Activated naive CD8-positive, alpha-beta T cell treated with anti-CD3 and anti-CD28 coated beads, Interleukin-2, amount 10 ng/mL, durations not matched to agents 7 days and 5 days (primary cell): ENCODE measurements at regions not wholly inside any gene's neighbourhood (a gene's known extent, or its start where the extent isn't known, plus 50 kb on each side); places are given as distances from the start of the nearest gene placed in this dataset.
"Not testable (repeated sequence)": the region's sequence is repeated elsewhere in the genome, so short reads cannot be mapped to it uniquely, and the experiment has no call there.

Experiments
- ATAC-seq: fragments of 150-1000 bp; cut with Tn5 transposase; one replicate; pipeline ENCODE4 v1.10.0; 2021; ENCODE audit warnings: low read depth, moderate library complexity
- POLR2A ChIA-PET: fragments of 350-600 bp; sonication (Branson Sonifier 250); formaldehyde crosslinking; loops from one replicate; lab custom pipeline; 2021; ENCODE audit warnings: antibody characterized with exemption; lab: Charles Lee
- DNase-seq: peaks from one replicate; pipeline ENCODE4 v3.0.0; 2021
- H3K27ac Mint-ChIP-seq: one replicate; pipeline ENCODE4 v1.8.0; 2022; ENCODE audit warnings: mild to moderate bottlenecking, mixed read lengths
- H3K27me3 Mint-ChIP-seq: one replicate; pipeline ENCODE4 v1.8.0; 2022; ENCODE audit warnings: mild to moderate bottlenecking, moderate library complexity, mixed read lengths
- H3K36me3 Mint-ChIP-seq: one replicate; pipeline ENCODE4 v1.8.0; 2021; ENCODE audit warnings: mild to moderate bottlenecking, mixed read lengths
- H3K4me1 Mint-ChIP-seq: one replicate; pipeline ENCODE4 v1.8.0; 2021; ENCODE audit warnings: mixed read lengths
- H3K4me3 Mint-ChIP-seq: one replicate; pipeline ENCODE4 v1.8.0; 2022; ENCODE audit warnings: mild to moderate bottlenecking, moderate library complexity, mixed read lengths
- H3K9me3 Mint-ChIP-seq: one replicate; pipeline ENCODE4 v1.8.0; 2021; ENCODE audit warnings: mixed read lengths

DNA sequence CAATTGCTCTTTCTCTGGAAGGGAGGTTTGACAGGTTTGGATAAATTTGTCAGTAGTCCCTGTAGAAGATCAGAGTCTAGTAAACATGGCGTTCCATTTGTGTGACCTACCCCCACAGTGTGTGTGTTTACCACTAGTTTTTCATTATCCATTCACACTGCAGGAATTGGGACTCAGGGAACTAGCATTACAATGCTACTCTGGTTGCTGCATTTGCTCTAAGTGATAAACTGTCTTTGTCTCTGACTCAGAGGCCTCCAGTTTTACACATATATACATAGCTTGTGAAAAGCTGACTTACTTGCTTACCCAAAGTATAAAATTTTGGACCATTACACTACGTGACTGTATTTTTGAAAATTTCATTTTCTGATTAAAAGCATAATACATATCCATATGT lies 1604.0 kb downstream of the REEP3 start:
- H3K27ac Mint-ChIP-seq, result no peak overlapping the region

GRCh38 chr10:65126288-65126687 lies 1605.1 kb downstream of the REEP3 start:
- Mint-ChIP-seq H3K4me1 (no peaks in the 10 kb centered on the region), H3K9me3 (peaks cover 5% of the 10 kb centered on the region), H3K27me3 (no peaks in the 10 kb centered on the region), H3K36me3 (no peaks in the 10 kb centered on the region), H3K27ac (no peak overlapping the region), H3K4me3 (no peak overlapping the region)
- no peak for ATAC-seq
- POLR2A ChIA-PET, result no interaction called here
- DNase-seq, result no peak

More for the DNA sequence above, 1604.0 kb downstream of the REEP3 start:
- no peaks in the 10 kb centered on the region for H3K4me1 Mint-ChIP-seq
- no peak overlapping the region for H3K4me3 Mint-ChIP-seq
- POLR2A ChIA-PET, result no interaction called here
- peaks cover 5% of the 10 kb centered on the region for H3K9me3 Mint-ChIP-seq
- no peak for ATAC-seq
- H3K36me3 Mint-ChIP-seq, result no peaks in the 10 kb centered on the region
- H3K27me3 Mint-ChIP-seq, result no peaks in the 10 kb centered on the region
- DNase-seq, result no peak

DNA sequence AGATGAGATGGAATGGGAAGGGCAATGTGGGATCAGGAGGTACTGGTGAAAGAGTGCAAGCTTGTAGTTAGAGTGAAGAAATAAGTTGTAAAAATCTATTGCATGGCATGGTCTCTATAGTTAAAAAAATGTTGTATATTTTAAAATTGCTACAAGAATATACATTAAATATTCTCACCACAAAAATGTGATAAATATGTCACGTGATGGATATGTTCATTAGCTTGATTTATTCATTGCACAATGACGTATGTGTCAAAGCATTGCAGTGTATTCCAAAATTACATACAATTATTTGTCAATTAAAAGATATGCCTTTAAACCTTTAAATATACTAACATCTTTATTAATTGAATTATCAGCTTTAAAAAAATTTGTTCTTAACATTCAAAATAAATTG lies 1607.1 kb downstream of the REEP3 start:
- Mint-ChIP-seq H3K9me3 (peaks cover 3% of the 10 kb centered on the region), H3K27ac (no peak overlapping the region), H3K4me1 (no peaks in the 10 kb centered on the region), H3K27me3 (no peaks in the 10 kb centered on the region), H3K4me3 (no peak overlapping the region), H3K36me3 (no peaks in the 10 kb centered on the region)
- DNase-seq (no peak), ATAC-seq (no peak)
- POLR2A ChIA-PET, result no interaction called here

GRCh38 chr10:65130162-65130758 lies 1609.1 kb downstream of the REEP3 start:
- ATAC-seq (no peak), DNase-seq (no peak)
- Mint-ChIP-seq H3K27ac (no peak overlapping the region), H3K27me3 (no peaks in the 10 kb centered on the region), H3K4me1 (no peaks in the 10 kb centered on the region), H3K36me3 (no peaks in the 10 kb centered on the region), H3K9me3 (peaks cover 1% of the 10 kb centered on the region), H3K4me3 (no peak overlapping the region)
- POLR2A ChIA-PET, result no interaction called here

- H3K4me1 Mint-ChIP-seq, result no peaks in the 10 kb centered on the region
- no peak overlapping the region for H3K4me3 Mint-ChIP-seq
- DNase-seq (no peak), ATAC-seq (no peak)
- POLR2A ChIA-PET, result no interaction called here
- H3K27ac Mint-ChIP-seq, result no peak overlapping the region
- H3K36me3 Mint-ChIP-seq, result no peaks in the 10 kb centered on the region
- no peaks in the 10 kb centered on the region for H3K9me3 Mint-ChIP-seq
- no peaks in the 10 kb centered on the region for H3K27me3 Mint-ChIP-seq
Measured at GRCh38 chr10:65133652-65134051, 1612.5 kb downstream of the REEP3 start.

- Mint-ChIP-seq H3K4me3 (no peak overlapping the region), H3K9me3 (no peaks in the 10 kb centered on the region), H3K27me3 (no peaks in the 10 kb centered on the region), H3K27ac (no peak overlapping the region), H3K4me1 (no peaks in the 10 kb centered on the region), H3K36me3 (no peaks in the 10 kb centered on the region)
- ATAC-seq (no peak), DNase-seq (no peak)
- POLR2A ChIA-PET, result no interaction called here
Measured at GRCh38 chr10:65135508-65135907, 1614.3 kb downstream of the REEP3 start.

- POLR2A ChIA-PET, result no interaction called here
- Mint-ChIP-seq H3K4me1 (no peaks in the 10 kb centered on the region), H3K4me3 (no peak overlapping the region), H3K27ac (no peak overlapping the region), H3K36me3 (no peaks in the 10 kb centered on the region), H3K27me3 (no peaks in the 10 kb centered on the region), H3K9me3 (no peaks in the 10 kb centered on the region)
- ATAC-seq, result no peak
- no peak for DNase-seq
Measured at GRCh38 chr10:65142641-65143435, 1621.6 kb downstream of the REEP3 start.

DNA sequence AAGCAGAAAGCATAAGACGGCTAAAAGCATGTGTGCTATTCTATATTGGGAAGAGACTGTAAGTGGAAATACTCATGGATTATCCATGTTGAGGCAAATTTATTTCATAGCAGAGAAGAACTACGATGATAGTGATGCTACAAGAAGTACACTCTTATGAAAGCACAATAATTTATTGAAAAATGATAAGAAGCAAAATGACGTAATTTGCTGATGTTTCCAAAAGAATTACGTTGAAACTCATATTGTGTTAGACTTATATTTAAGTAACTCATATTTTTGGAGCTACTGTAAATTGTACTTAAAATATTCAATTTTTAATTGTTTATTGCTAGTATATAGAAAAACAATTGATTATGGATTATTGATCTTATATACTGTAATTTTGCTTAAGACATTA lies 1622.5 kb downstream of the REEP3 start:
- Mint-ChIP-seq H3K27me3 (no peaks in the 10 kb centered on the region), H3K4me1 (no peaks in the 10 kb centered on the region), H3K4me3 (no peak overlapping the region), H3K9me3 (no peaks in the 10 kb centered on the region), H3K36me3 (no peaks in the 10 kb centered on the region), H3K27ac (no peak overlapping the region)
- POLR2A ChIA-PET, result no interaction called here
- ATAC-seq (no peak), DNase-seq (no peak)

- Mint-ChIP-seq H3K27ac (no peak overlapping the region), H3K4me1 (no peaks in the 10 kb centered on the region), H3K4me3 (no peak overlapping the region), H3K27me3 (no peaks in the 10 kb centered on the region), H3K36me3 (no peaks in the 10 kb centered on the region), H3K9me3 (peaks cover 4% of the 10 kb centered on the region)
- DNase-seq, result no peak
- no peak for ATAC-seq
- POLR2A ChIA-PET, result no interaction called here
Measured at GRCh38 chr10:65149878-65150277, 1628.7 kb downstream of the REEP3 start.

- ATAC-seq (no peak), DNase-seq (no peak)
- Mint-ChIP-seq H3K27ac (no peak overlapping the region), H3K4me1 (no peaks in the 10 kb centered on the region), H3K36me3 (no peaks in the 10 kb centered on the region), H3K27me3 (no peaks in the 10 kb centered on the region), H3K9me3 (peaks cover 7% of the 10 kb centered on the region), H3K4me3 (no peak overlapping the region)
- POLR2A ChIA-PET, result no interaction called here
Measured at GRCh38 chr10:65166272-65166671, 1645.1 kb downstream of the REEP3 start.

GRCh38 chr10:65172249-65172648 lies 1651.0 kb downstream of the REEP3 start:
- Mint-ChIP-seq H3K4me3 (no peak overlapping the region), H3K27ac (no peak overlapping the region)

GRCh38 chr10:65176994-65177393 lies 1655.8 kb downstream of the REEP3 start:
- no peak overlapping the region for H3K27ac Mint-ChIP-seq
- no peaks in the 10 kb centered on the region for H3K4me1 Mint-ChIP-seq
- no peaks in the 10 kb centered on the region for H3K36me3 Mint-ChIP-seq
- H3K9me3 Mint-ChIP-seq, result peaks cover 3% of the 10 kb centered on the region
- no peaks in the 10 kb centered on the region for H3K27me3 Mint-ChIP-seq
- DNase-seq, result no peak
- POLR2A ChIA-PET, result no interaction called here
- no peak for ATAC-seq
- H3K4me3 Mint-ChIP-seq, result no peak overlapping the region

More at GRCh38 chr10:65172249-65172648, 1651.0 kb downstream of the REEP3 start:
- ATAC-seq, result no peak
- no peaks in the 10 kb centered on the region for H3K36me3 Mint-ChIP-seq
- POLR2A ChIA-PET, result no interaction called here
- H3K4me1 Mint-ChIP-seq, result no peaks in the 10 kb centered on the region
- DNase-seq, result no peak
- H3K27me3 Mint-ChIP-seq, result no peaks in the 10 kb centered on the region
- peaks cover 5% of the 10 kb centered on the region for H3K9me3 Mint-ChIP-seq

DNA sequence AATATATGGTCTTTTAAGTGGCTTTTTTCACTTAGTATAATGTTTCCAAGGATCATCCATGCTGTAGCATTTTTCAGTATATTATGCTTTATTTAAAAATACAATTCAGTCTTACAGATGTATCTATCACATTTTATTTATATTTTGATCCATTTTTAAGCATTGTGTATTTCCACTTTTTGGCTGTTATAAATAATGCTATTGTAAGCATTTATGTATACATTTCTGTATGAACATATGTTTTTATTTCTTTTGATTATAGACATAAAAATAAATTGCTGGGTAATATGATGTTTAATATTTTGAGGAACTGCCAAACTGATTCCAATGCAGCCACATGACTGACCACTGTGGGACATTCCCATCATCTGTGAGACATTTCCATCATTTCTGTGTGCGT lies 1662.0 kb downstream of the REEP3 start:
- no peak overlapping the region for H3K27ac Mint-ChIP-seq
- ATAC-seq (no peak), DNase-seq (no peak)
- H3K27me3 Mint-ChIP-seq, result no peaks in the 10 kb centered on the region
- POLR2A ChIA-PET, result no interaction called here
- H3K4me1 Mint-ChIP-seq, result no peaks in the 10 kb centered on the region
- H3K36me3 Mint-ChIP-seq, result no peaks in the 10 kb centered on the region
- H3K9me3 Mint-ChIP-seq, result peaks cover 10% of the 10 kb centered on the region
- H3K4me3 Mint-ChIP-seq, result no peak overlapping the region

DNA sequence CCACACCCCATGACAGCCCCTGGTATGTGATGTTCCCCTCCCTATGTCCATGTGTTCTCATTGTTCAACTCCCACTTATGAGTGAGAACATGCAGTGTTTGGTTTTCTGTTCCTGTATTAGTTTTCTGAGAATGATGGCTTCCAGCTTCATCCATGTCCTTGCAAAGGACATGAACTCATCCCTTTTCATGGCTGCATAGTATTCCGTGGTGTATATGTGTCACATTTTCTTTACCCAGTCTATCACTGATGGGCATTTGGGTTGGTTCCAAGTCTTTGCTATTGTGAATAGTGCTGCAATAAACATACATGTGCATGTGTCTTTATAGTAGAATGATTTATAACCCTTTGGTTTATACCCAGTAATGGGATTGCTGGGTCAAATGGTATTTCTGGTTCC lies 1665.5 kb downstream of the REEP3 start:
- H3K4me1 Mint-ChIP-seq, H3K36me3 Mint-ChIP-seq, DNase-seq, H3K9me3 Mint-ChIP-seq, POLR2A ChIA-PET, H3K27ac Mint-ChIP-seq, H3K27me3 Mint-ChIP-seq, ATAC-seq, H3K4me3 Mint-ChIP-seq: not testable (repeated sequence)
